ENCODE measurements at regions not wholly inside any gene's neighbourhood (a gene's known extent, or its start where the extent isn't known, plus 50 kb on each side); places are given as distances from the start of the nearest gene placed in this dataset.

- no peak for TF ChIP-seq CTCF (IDR thresholded peaks at IDR 0.05)
- TF ChIP-seq POLR2AphosphoS5 (IDR thresholded peaks at IDR 0.05; ENCODE audit: low read depth, low read length), result no peak
- TF ChIP-seq REST (IDR thresholded peaks at IDR 0.05; ENCODE audit: insufficient read depth in 1 of 2, low read depth in 2 of 2, low read length in 1 of 2), result no peak
Observed at GRCh38 chr11:26942356-26942755, 51.6 kb upstream of the FIBIN start.

Data from Panc1 (cell line).